ENCODE measurements at regions not wholly inside any gene's neighbourhood (a gene's known extent, or its start where the extent isn't known, plus 50 kb on each side); places are given as distances from the start of the nearest gene placed in this dataset.

DNA sequence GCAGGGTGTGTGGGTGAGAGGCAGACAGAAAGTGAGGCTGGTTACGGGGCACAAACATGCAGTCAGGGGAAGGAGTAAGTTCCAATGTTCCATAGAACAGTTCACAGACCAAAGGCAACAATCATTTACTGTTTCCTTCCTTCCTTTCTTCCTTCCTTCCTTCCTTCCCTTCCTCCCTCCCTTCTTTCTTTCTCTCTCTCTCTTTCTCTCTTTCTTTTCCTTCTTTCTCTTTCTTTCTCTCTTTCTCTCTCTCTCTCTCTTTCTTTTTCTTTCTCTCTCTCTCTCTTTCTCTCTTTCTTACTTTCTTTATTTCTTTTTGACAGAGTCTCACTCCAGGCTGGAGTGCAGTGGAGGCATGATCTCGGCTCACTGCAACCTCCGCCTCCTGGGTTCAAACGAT, 125.8 kb upstream of the LPCAT1 start:
- TF ChIP-seq POLR2A (IDR thresholded peaks at IDR 0.05; ENCODE audit: low read depth, low read length) (no peak), TAF1 (IDR thresholded peaks at IDR 0.05; ENCODE audit: borderline replicate concordance, low read depth, low read length) (no peak), POLR2AphosphoS5 (IDR thresholded peaks at IDR 0.05; ENCODE audit: low read depth, low read length) (no peak)
